ENCODE measurements at regions not wholly inside any gene's neighbourhood (a gene's known extent, or its start where the extent isn't known, plus 50 kb on each side); places are given as distances from the start of the nearest gene placed in this dataset.

- DNase-seq = no peak
These were observed 74.9 kb upstream of the SPATA13 start for GRCh38 chr13:24085662-24086061.

GRCh38 chr13:24086642-24087041 lies 73.9 kb upstream of the SPATA13 start:
- no peak for DNase-seq

- DNase-seq = no peak
These were observed 72.8 kb upstream of the SPATA13 start for GRCh38 chr13:24087605-24088225.

GRCh38 chr13:24090049-24090448 lies 70.5 kb upstream of the SPATA13 start:
- no peak for DNase-seq

GRCh38 chr13:24091080-24091479 lies 69.4 kb upstream of the SPATA13 start:
- no peak for DNase-seq

- no peak for DNase-seq
These were observed 68.4 kb upstream of the SPATA13 start for GRCh38 chr13:24092108-24092507.

GRCh38 chr13:24093047-24093446 lies 67.5 kb upstream of the SPATA13 start:
- DNase-seq = no peak

GRCh38 chr13:24096659-24097058 lies 63.9 kb upstream of the SPATA13 start:
- no peak for DNase-seq

GRCh38 chr13:24097064-24097463 lies 63.5 kb upstream of the SPATA13 start:
- no peak for DNase-seq

GRCh38 chr13:24097667-24098066 lies 62.9 kb upstream of the SPATA13 start:
- no peak for DNase-seq

GRCh38 chr13:24099490-24099889 lies 61.0 kb upstream of the SPATA13 start:
- DNase-seq = no peak

GRCh38 chr13:24100188-24100587 lies 60.3 kb upstream of the SPATA13 start:
- DNase-seq = no peak

GRCh38 chr13:24103782-24104372 lies 56.6 kb upstream of the SPATA13 start:
- DNase-seq = no peak

GRCh38 chr13:24104723-24105122 lies 55.8 kb upstream of the SPATA13 start:
- no peak for DNase-seq

- no peak for DNase-seq
These were observed 54.1 kb upstream of the SPATA13 start for GRCh38 chr13:24106429-24106828.

GRCh38 chr13:24107955-24108614 lies 52.4 kb upstream of the SPATA13 start:
- no peak for DNase-seq

GRCh38 chr13:24108615-24108965 lies 51.9 kb upstream of the SPATA13 start:
- no peak for DNase-seq

GRCh38 chr13:24110011-24110410 lies 50.5 kb upstream of the SPATA13 start:
- DNase-seq = no peak
